ENCODE measurements at regions not wholly inside any gene's neighbourhood (a gene's known extent, or its start where the extent isn't known, plus 50 kb on each side); places are given as distances from the start of the nearest gene placed in this dataset.
"Not testable (repeated sequence)": the region's sequence is repeated elsewhere in the genome, so short reads cannot be mapped to it uniquely, and the experiment has no call there.

- TF ChIP-seq, protein P1, sequence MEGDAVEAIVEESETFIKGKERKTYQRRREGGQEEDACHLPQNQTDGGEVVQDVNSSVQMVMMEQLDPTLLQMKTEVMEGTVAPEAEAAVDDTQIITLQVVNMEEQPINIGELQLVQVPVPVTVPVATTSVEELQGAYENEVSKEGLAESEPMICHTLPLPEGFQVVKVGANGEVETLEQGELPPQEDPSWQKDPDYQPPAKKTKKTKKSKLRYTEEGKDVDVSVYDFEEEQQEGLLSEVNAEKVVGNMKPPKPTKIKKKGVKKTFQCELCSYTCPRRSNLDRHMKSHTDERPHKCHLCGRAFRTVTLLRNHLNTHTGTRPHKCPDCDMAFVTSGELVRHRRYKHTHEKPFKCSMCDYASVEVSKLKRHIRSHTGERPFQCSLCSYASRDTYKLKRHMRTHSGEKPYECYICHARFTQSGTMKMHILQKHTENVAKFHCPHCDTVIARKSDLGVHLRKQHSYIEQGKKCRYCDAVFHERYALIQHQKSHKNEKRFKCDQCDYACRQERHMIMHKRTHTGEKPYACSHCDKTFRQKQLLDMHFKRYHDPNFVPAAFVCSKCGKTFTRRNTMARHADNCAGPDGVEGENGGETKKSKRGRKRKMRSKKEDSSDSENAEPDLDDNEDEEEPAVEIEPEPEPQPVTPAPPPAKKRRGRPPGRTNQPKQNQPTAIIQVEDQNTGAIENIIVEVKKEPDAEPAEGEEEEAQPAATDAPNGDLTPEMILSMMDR (conservative IDR thresholded peaks at IDR 0.05), result not testable (repeated sequence)
- TF ChIP-seq ZFX (IDR thresholded peaks at IDR 0.05), result not testable (repeated sequence)
Observed at GRCh38 chr2:97344937-97345336, 232.0 kb downstream of the ANKRD36 start.
